ENCODE measurements at regions not wholly inside any gene's neighbourhood (a gene's known extent, or its start where the extent isn't known, plus 50 kb on each side); places are given as distances from the start of the nearest gene placed in this dataset.

- intact Hi-C loops (cut with DNase I) = no loop called here
- TF ChIP-seq POLR2AphosphoS5 (IDR thresholded peaks at IDR 0.05) = no peak
- no peak for TF ChIP-seq CTCF (IDR thresholded peaks at IDR 0.05)
- no peak for TF ChIP-seq EP300 (IDR thresholded peaks at IDR 0.05)
- no peak for TF ChIP-seq POLR2A (IDR thresholded peaks at IDR 0.05)
- Histone ChIP-seq H3K4me1 (no peaks in the 10 kb centered on the region), H3K9me3 (peaks cover 0 to 4% (median 2%) of the 10 kb centered on the region in 4 donors), H3K27me3 (no peaks in the 10 kb centered on the region), H3K36me3 (no peaks in the 10 kb centered on the region), H3K27ac (no peak overlapping the region), H3K4me3 (no peak overlapping the region)
- DNase-seq = no peak
- 30 to 63% methylated on average over 3 of the region's 3 CpGs for WGBS, 2 donors
Measured at GRCh38 chr5:74969726-74970125, 82.6 kb downstream of the GCNT4 start.

GRCh38 chr5:74966141-74967026, 86.0 kb downstream of the GCNT4 start:
- Histone ChIP-seq H3K36me3 (no peaks in the 10 kb centered on the region), H3K9me3 (no peaks in the 10 kb centered on the region), H3K27me3 (no peaks in the 10 kb centered on the region), H3K27ac (no peak overlapping the region), H3K4me1 (no peaks in the 10 kb centered on the region), H3K4me3 (no peak overlapping the region)
- WGBS, 2 donors = 30 to 71% methylated on average over 6 of the region's 6 CpGs
- intact Hi-C loops (cut with DNase I) = no loop called here
- no peak for TF ChIP-seq EP300 (IDR thresholded peaks at IDR 0.05)
- TF ChIP-seq CTCF (IDR thresholded peaks at IDR 0.05) = no peak
- no peak for TF ChIP-seq POLR2AphosphoS5 (IDR thresholded peaks at IDR 0.05)
- no peak for TF ChIP-seq POLR2A (IDR thresholded peaks at IDR 0.05)
- DNase-seq = no peak

- WGBS, 2 donors = 68 to 74% methylated on average over 3 of the region's 3 CpGs
- DNase-seq = no peak
Measured at GRCh38 chr5:74963407-74963806, 89.0 kb downstream of the GCNT4 start.

GRCh38 chr5:74957906-74958305, 91.7 kb upstream of the FAM169A start:
- Histone ChIP-seq H3K27me3 (no peaks in the 10 kb centered on the region), H3K4me1 (no peaks in the 10 kb centered on the region), H3K4me3 (no peak overlapping the region), H3K36me3 (no peaks in the 10 kb centered on the region), H3K9me3 (no peaks in the 10 kb centered on the region), H3K27ac (no peak overlapping the region)
- intact Hi-C loops (cut with DNase I) = no loop called here
- DNase-seq = no peak
- no peak for TF ChIP-seq POLR2A (IDR thresholded peaks at IDR 0.05)
- no peak for TF ChIP-seq EP300 (IDR thresholded peaks at IDR 0.05)
- no peak for TF ChIP-seq POLR2AphosphoS5 (IDR thresholded peaks at IDR 0.05)
- TF ChIP-seq CTCF (IDR thresholded peaks at IDR 0.05) = no peak
- 16 to 65% methylated on average over 3 of the region's 3 CpGs for WGBS, 2 donors

More at GRCh38 chr5:74963407-74963806, 89.0 kb downstream of the GCNT4 start:
- H3K27me3 ChIP-seq = no peaks in the 10 kb centered on the region
- no peak overlapping the region for H3K4me3 ChIP-seq
- no peak for TF ChIP-seq POLR2A (IDR thresholded peaks at IDR 0.05)
- no peak for TF ChIP-seq CTCF (IDR thresholded peaks at IDR 0.05)
- TF ChIP-seq POLR2AphosphoS5 (IDR thresholded peaks at IDR 0.05) = no peak
- no peak for TF ChIP-seq EP300 (IDR thresholded peaks at IDR 0.05)
- no peaks in the 10 kb centered on the region for H3K4me1 ChIP-seq
- H3K36me3 ChIP-seq = no peaks in the 10 kb centered on the region
- no peaks in the 10 kb centered on the region for H3K9me3 ChIP-seq
- intact Hi-C loops (cut with DNase I) = no loop called here
- H3K27ac ChIP-seq = no peak overlapping the region

All from sigmoid colon (tissue), 6 donors.